HG02610 (cell line): ENCODE measurements at regions not wholly inside any gene's neighbourhood (a gene's known extent, or its start where the extent isn't known, plus 50 kb on each side); places are given as distances from the start of the nearest gene placed in this dataset.
"Not testable (repeated sequence)": the region's sequence is repeated elsewhere in the genome, so short reads cannot be mapped to it uniquely, and the experiment has no call there.

ENCODE experiments used
- ATAC-seq: cut with Tn5 transposase; IDR thresholded peaks from one replicate; pipeline ENCODE4 v1.9.1; 2021; ENCODE audit warnings: mild to moderate bottlenecking, moderate library complexity; ENCODE audit not compliant: unreplicated experiment

GRCh38 chr6:134678436-134678889 is 271.4 kb downstream of the ALDH8A1 start:
- no peak for ATAC-seq

- ATAC-seq = no peak
Observed at GRCh38 chr6:134676307-134677281, 273.3 kb downstream of the ALDH8A1 start.

- no peak for ATAC-seq
Observed at GRCh38 chr6:134675110-134676054, 274.5 kb downstream of the ALDH8A1 start.

- ATAC-seq = no peak
Observed at GRCh38 chr6:134674562-134674961, 275.3 kb downstream of the ALDH8A1 start.

GRCh38 chr6:134669485-134669884 is 280.4 kb downstream of the ALDH8A1 start:
- no peak for ATAC-seq

GRCh38 chr6:134667111-134667510 is 282.8 kb downstream of the ALDH8A1 start:
- ATAC-seq = no peak

- no peak for ATAC-seq
Observed at GRCh38 chr6:134666125-134666524, 283.8 kb downstream of the ALDH8A1 start.

- no peak for ATAC-seq
Observed at GRCh38 chr6:134665029-134665723, 284.7 kb downstream of the ALDH8A1 start.

GRCh38 chr6:134663800-134664535 is 285.9 kb downstream of the ALDH8A1 start:
- ATAC-seq = no peak

- ATAC-seq = no peak
Observed at GRCh38 chr6:134663356-134663755, 286.5 kb downstream of the ALDH8A1 start.

- no peak for ATAC-seq
Observed at GRCh38 chr6:134662077-134662700, 287.7 kb downstream of the ALDH8A1 start.

GRCh38 chr6:134659885-134660284 is 290.0 kb downstream of the ALDH8A1 start:
- ATAC-seq = not testable (repeated sequence)

- ATAC-seq = no peak
Observed at GRCh38 chr6:134658596-134658995, 291.3 kb downstream of the ALDH8A1 start.

GRCh38 chr6:134657751-134658527 is 292.0 kb downstream of the ALDH8A1 start:
- no peak for ATAC-seq

GRCh38 chr6:134657343-134657742 is 292.6 kb downstream of the ALDH8A1 start:
- ATAC-seq = no peak

GRCh38 chr6:134654751-134655150 is 295.1 kb downstream of the ALDH8A1 start:
- ATAC-seq = no peak

- ATAC-seq = no peak
Observed at GRCh38 chr6:134651519-134651918, 298.4 kb downstream of the ALDH8A1 start.

- no peak for ATAC-seq
Observed at GRCh38 chr6:134647861-134648260, 302.0 kb downstream of the ALDH8A1 start.

GRCh38 chr6:134642819-134643218 is 307.1 kb downstream of the ALDH8A1 start:
- no peak for ATAC-seq
